ENCODE measurements at regions not wholly inside any gene's neighbourhood (a gene's known extent, or its start where the extent isn't known, plus 50 kb on each side); places are given as distances from the start of the nearest gene placed in this dataset. TPM values are rescaled to one million over a fixed set of nuclear protein-coding genes. Genes with fewer than 3 reads are reported as not detected.

Small RNA genes lying in the stretch of these regions (small RNA-seq; reads per million reads assigned to genes)
- gene MIR548AI, result not detected

Measured in frontal cortex (tissue), 1 donor.